Transverse colon (tissue), 4 donors: ENCODE measurements at regions not wholly inside any gene's neighbourhood (a gene's known extent, or its start where the extent isn't known, plus 50 kb on each side); places are given as distances from the start of the nearest gene placed in this dataset.

ENCODE experiments used
- DNase-seq: peaks from one replicate; pipeline ENCODE4 v3.0.0-alpha.2; 2019
- H3K27ac ChIP-seq, 4 donors: fragments of 200-600 bp; sonication (generic); 2 replicates each; pipeline ENCODE4 v1.5.1; 2016 to 2018; ENCODE audit warnings: inconsistent platforms in 4 of 4
- H3K27me3 ChIP-seq: fragments of 200-600 bp; sonication (generic); 2 replicates; pipeline ENCODE4 v1.5.1; 2017; ENCODE audit warnings: inconsistent platforms
- H3K36me3 ChIP-seq, 4 donors: fragments of 200-600 bp; sonication (generic); 2 replicates each; pipeline ENCODE4 v1.5.1; 2017 to 2019; ENCODE audit warnings: inconsistent platforms in 4 of 4
- H3K4me1 ChIP-seq, 4 donors: fragments of 200-600 bp; sonication (generic); 2 replicates each; pipeline ENCODE4 v1.5.1; 2017 to 2020; ENCODE audit warnings: inconsistent platforms in 4 of 4
- H3K4me3 ChIP-seq, 4 donors: fragments of 200-600 bp; sonication (generic); 1 replicate in 1 of 4; 2 replicates in 3 of 4; pipeline versions ENCODE4 v1.5.1 to v1.6.1; 2017 to 2019; ENCODE audit warnings: inconsistent platforms in 4 of 4
- H3K9me3 ChIP-seq, 2 donors: fragments of 200-600 bp; sonication (generic); 2 replicates each; pipeline ENCODE4 v1.5.1; 2017 to 2019; ENCODE audit warnings: inconsistent platforms in 2 of 2
- EP300 ChIP-seq: sonication (generic); formaldehyde crosslinking; IDR thresholded peaks from one replicate; pipeline ENCODE4 v1.6.1; 2017; ENCODE audit warnings: antibody characterized with exemption, low read depth
- POLR2A ChIP-seq: fragments of 450-650 bp; IDR thresholded peaks from one replicate; pipeline ENCODE4 v1.6.1; 2016; ENCODE audit warnings: antibody characterized with exemption, mild to moderate bottlenecking, moderate library complexity
- POLR2AphosphoS5 ChIP-seq, 3 donors: sonication (generic); formaldehyde crosslinking; IDR thresholded peaks; one replicate each; pipeline ENCODE4 v1.6.1; 2016; ENCODE audit warnings: antibody characterized with exemption in 3 of 3
- WGBS, 2 donors: methylation state at CpG; one replicate each; pipeline ENCODE4 v1.1.5; 2018; ENCODE audit warnings: low coverage in 1 of 2; 5-methylcytosine and 5-hydroxymethylcytosine counted together
- in situ Hi-C, 4 donors: fragments of 200-750 bp; cut with MboI; loops; one replicate each; pipeline versions ENCODE4 v1.15.0 to v1.15.1; 2017; ENCODE audit warnings: low sequenced_read_pairs in 3 of 4, low pct_ligation_motif_present in 1 of 4, low pct_unique_long_range_greater_than_20kb in 1 of 4
- intact Hi-C: fragments of 100-400 bp; cut with DNase I; formaldehyde crosslinking; loops from one replicate; pipeline ENCODE4 v1.15.1; 2023; ENCODE audit warnings: low total_unique reads
- TF ChIP-seq, protein P1 (sequence below), 5 experiments: fragments of 200-600 bp in 3 of 5; fragments of 450-650 bp in 2 of 5; sonication (generic) in 3 of 5; IDR thresholded peaks; 1 replicate in 2 of 5; 2 replicates in 3 of 5; pipeline ENCODE4 v1.5.1; 2016 to 2017; ENCODE audit warnings: antibody characterized with exemption in 5 of 5, inconsistent platforms in 3 of 5, mild to moderate bottlenecking in 2 of 5, moderate library complexity in 1 of 5

DNA sequence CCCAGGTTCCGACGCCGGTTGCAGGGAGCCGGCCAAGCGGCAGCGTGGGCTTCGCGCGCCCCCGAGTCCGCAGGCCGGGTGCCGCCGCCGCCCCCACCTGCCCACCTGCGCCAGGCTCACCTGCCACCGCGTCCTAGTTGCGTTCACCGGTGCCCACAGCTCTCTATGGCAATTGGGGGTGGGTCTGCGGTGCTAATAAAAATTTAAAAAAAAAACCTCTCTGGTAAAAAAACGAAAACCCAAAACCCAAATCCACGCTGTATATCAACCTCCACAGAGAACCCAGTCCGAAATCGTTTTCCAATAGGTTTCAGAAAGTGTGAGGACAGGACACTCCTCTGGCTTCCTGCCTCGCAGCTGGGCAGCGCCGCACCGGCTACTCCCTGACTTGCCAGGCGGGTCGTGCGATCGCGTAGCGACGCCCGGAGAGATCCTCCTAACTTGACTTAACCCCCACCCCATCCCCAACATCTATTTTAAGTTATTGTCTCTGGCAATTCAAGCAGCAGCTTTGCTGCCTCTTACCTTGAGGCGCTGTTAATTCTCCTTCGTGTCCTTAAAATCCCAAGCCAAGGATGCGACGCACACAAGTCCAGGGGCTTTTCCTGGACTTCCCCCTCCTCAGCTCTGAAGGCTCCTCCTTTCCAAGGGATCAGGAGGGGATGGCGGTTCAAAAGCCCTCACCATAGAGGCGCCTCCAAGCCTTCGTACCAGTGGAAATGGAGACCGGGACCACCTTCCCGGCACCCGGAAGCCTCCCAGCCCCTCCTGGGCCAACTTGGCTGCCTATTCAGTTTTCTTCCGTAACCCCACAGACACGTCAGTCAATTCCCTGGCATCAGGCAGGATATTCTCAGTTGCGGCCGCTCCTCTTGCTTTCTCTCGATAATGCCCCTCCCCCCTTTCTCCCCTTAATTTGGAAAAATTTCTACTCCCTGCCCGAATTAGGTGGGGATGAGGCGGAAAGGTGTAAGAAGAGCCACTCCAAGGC, 1639.4 kb upstream of the C9orf72 start:
- TF ChIP-seq EP300 (no peak), POLR2AphosphoS5 (IDR thresholded peaks at IDR 0.05) (no peak)
- TF ChIP-seq, protein P1, sequence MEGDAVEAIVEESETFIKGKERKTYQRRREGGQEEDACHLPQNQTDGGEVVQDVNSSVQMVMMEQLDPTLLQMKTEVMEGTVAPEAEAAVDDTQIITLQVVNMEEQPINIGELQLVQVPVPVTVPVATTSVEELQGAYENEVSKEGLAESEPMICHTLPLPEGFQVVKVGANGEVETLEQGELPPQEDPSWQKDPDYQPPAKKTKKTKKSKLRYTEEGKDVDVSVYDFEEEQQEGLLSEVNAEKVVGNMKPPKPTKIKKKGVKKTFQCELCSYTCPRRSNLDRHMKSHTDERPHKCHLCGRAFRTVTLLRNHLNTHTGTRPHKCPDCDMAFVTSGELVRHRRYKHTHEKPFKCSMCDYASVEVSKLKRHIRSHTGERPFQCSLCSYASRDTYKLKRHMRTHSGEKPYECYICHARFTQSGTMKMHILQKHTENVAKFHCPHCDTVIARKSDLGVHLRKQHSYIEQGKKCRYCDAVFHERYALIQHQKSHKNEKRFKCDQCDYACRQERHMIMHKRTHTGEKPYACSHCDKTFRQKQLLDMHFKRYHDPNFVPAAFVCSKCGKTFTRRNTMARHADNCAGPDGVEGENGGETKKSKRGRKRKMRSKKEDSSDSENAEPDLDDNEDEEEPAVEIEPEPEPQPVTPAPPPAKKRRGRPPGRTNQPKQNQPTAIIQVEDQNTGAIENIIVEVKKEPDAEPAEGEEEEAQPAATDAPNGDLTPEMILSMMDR (IDR thresholded peaks at IDR 0.05): no peak
- WGBS, 2 donors: 0 to 10% methylated on average over 10 to 51 of the region's 54 CpGs
- intact Hi-C loops (no loop called here), in situ Hi-C loops (no loop called here)
- no peaks in the 10 kb centered on the region for H3K36me3 ChIP-seq
- DNase-seq: no peak
- H3K4me1 ChIP-seq: peaks cover 10 to 32% (median 17%) of the 10 kb centered on the region in 4 donors
- H3K27ac ChIP-seq: no peak overlapping the region
- peak overlapping the region in 3 of 4 donors; percentile 17 to 48 (median 25) for H3K4me3 ChIP-seq
- peaks cover 81% of the 10 kb centered on the region for H3K27me3 ChIP-seq
- H3K9me3 ChIP-seq: no peaks in the 10 kb centered on the region

DNA sequence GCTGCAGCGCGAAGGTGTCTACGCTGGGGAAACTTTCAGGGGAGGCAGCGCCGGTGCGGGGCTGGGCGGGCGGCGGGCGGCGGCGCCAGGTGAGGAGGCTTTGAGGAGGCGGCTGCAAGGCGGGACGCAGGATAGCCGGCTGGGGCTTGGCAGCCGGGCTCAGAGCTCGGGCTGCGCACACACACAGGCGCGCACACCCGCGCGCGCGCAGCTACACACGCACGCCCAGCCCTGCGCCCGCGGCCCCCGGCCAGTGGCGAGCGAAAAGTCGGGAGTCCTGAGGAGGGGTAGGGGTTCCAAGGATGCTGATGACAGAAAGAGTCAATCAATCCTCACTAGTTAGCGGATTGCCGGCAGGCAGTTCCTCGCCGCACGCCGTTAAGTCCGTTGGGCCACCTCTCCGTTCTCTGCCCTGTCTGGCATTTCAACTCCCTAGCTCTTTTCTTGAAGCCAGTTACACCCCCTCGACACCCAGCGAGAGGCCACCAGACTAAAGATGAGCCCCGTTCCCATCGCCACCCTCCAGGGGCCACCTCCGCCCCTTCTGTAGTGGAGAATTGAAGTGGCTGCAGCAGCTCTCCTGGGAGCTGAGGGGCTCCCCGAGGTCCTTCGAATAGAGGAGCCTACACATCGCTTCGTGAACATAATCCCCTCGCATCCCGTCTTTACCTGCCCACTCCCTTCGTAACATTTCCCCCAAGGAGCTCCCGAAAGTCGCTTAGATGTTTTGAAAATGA, 1640.3 kb upstream of the C9orf72 start, which contains the start of gene LINGO2:
Gene LINGO2, minus strand, starts transcription at position 185 of the 737 bp plus-strand sequence.
- WGBS, 2 donors: 8% methylated on average over 27 of the region's 57 CpGs; no CpG with 5 or more reads in 1 of the 2 donors
- DNase-seq: no peak
- H3K36me3 ChIP-seq: no peaks in the 10 kb centered on the region
- in situ Hi-C loops: no loop called here
- no peak within 1 kb of the TSS for H3K27ac ChIP-seq
- intact Hi-C loops: no loop called here
- H3K9me3 ChIP-seq: no peaks in the 10 kb centered on the region
- peak within 1 kb of the TSS in 3 of 4 donors; percentile 17 to 48 (median 25) for H3K4me3 ChIP-seq
- H3K27me3 ChIP-seq: peaks cover 80% of the 10 kb centered on the region
- TF ChIP-seq POLR2AphosphoS5 (IDR thresholded peaks at IDR 0.05): no peak
- TF ChIP-seq, protein P1 (IDR thresholded peaks at IDR 0.05): no peak
- no peak for TF ChIP-seq EP300
- no peak for TF ChIP-seq POLR2A
- H3K4me1 ChIP-seq: peaks cover 10 to 32% (median 17%) of the 10 kb centered on the region in 4 donors

DNA sequence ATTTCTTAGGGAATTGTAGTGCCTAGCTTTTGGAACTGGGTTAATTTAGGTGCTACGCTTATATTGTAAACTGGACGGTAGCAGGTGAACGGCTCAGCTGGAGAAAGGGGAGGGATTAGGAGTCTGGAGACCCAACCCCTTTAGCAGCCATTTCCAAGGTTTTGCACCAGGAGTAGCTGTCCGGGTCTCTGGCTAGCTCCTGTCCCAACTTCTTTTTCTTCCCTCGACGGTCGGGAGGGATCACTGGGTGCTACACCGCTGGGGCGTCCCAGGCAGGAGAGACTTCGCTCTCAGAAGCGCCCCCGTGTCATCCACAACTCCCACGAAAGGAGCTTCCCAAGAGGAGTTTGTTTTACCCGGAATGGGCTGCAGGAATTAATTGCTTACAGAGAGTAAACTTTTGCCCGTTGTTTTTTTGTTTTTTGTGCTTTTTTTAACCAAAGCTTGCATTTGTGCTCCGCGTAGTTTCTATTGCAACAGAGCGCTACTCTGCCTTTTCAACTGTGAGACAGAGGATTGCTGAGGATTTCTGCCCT, 1640.9 kb upstream of the C9orf72 start:
- no peaks in the 10 kb centered on the region for H3K36me3 ChIP-seq
- intact Hi-C loops: no loop called here
- H3K4me3 ChIP-seq: no peak overlapping the region
- H3K9me3 ChIP-seq: no peaks in the 10 kb centered on the region
- in situ Hi-C loops: no loop called here
- H3K27ac ChIP-seq: no peak overlapping the region
- peaks cover 79% of the 10 kb centered on the region for H3K27me3 ChIP-seq
- H3K4me1 ChIP-seq: peaks cover 10 to 32% (median 17%) of the 10 kb centered on the region in 4 donors
- no peak for DNase-seq
- TF ChIP-seq, protein P1 (IDR thresholded peaks at IDR 0.05): no peak
- TF ChIP-seq EP300 (no peak), POLR2AphosphoS5 (IDR thresholded peaks at IDR 0.05) (no peak), POLR2A (no peak)
- 12 to 25% methylated on average over 8 to 18 of the region's 18 CpGs for WGBS, 2 donors
